B cell (primary cell): ENCODE measurements at regions not wholly inside any gene's neighbourhood (a gene's known extent, or its start where the extent isn't known, plus 50 kb on each side); places are given as distances from the start of the nearest gene placed in this dataset.

Source experiments
- EZH2 ChIP-seq: IDR thresholded peaks from 2 replicates; pipeline ENCODE4 v1.6.1; 2012; ENCODE audit warnings: borderline replicate concordance, low read depth, mild to moderate bottlenecking, moderate library complexity, low read length; ENCODE audit not compliant: insufficient read depth, poor library complexity, severe bottlenecking
- TF ChIP-seq, protein P1 (sequence below): fragments of 200-600 bp; IDR thresholded peaks from one replicate; pipeline ENCODE4 v1.8.0; 2022; ENCODE audit warnings: antibody characterized with exemption, mild to moderate bottlenecking

DNA sequence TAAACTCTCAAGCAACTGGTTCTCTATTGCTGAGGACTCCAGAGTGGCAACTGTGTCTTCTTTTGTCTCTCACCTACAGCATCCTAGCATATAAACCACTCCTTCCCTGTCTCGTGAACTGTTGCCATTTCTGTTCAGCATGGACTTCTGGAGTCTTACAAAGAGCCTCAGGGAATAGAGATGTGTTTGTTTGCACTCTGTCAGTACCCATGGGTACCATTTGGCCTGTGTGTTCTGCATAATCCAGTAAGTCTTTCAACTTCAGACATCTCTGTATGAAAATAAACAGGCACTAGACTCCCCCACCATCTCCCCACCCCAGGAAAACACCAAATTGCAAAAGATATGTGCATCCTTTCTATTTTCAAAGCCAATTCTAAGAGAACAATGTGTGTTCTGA, 1351.6 kb upstream of the PABPC4L start:
- TF ChIP-seq, protein P1, sequence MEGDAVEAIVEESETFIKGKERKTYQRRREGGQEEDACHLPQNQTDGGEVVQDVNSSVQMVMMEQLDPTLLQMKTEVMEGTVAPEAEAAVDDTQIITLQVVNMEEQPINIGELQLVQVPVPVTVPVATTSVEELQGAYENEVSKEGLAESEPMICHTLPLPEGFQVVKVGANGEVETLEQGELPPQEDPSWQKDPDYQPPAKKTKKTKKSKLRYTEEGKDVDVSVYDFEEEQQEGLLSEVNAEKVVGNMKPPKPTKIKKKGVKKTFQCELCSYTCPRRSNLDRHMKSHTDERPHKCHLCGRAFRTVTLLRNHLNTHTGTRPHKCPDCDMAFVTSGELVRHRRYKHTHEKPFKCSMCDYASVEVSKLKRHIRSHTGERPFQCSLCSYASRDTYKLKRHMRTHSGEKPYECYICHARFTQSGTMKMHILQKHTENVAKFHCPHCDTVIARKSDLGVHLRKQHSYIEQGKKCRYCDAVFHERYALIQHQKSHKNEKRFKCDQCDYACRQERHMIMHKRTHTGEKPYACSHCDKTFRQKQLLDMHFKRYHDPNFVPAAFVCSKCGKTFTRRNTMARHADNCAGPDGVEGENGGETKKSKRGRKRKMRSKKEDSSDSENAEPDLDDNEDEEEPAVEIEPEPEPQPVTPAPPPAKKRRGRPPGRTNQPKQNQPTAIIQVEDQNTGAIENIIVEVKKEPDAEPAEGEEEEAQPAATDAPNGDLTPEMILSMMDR: no peak
- no peak for TF ChIP-seq EZH2
